WERI-Rb-1 (cell line): ENCODE measurements at regions not wholly inside any gene's neighbourhood (a gene's known extent, or its start where the extent isn't known, plus 50 kb on each side); places are given as distances from the start of the nearest gene placed in this dataset.

Source experiments
- DNase-seq: peaks from one replicate; pipeline ENCODE4 v3.0.0-alpha.2; 2020
- H3K27ac ChIP-seq: fragments of 250-450 bp; sonication (Bioruptor Pico); 2 replicates; pipeline ENCODE4 v1.5.1; 2020; ENCODE audit warnings: mild to moderate bottlenecking, moderate library complexity
- H3K27me3 ChIP-seq: fragments of 250-450 bp; sonication (Bioruptor Pico); 2 replicates; pipeline ENCODE4 v1.5.1; 2021; ENCODE audit warnings: mild to moderate bottlenecking, low read depth, moderate library complexity; ENCODE audit not compliant: insufficient read depth, severe bottlenecking
- H3K36me3 ChIP-seq: fragments of 250-450 bp; sonication (Bioruptor Pico); 2 replicates; pipeline ENCODE4 v1.5.1; 2020; ENCODE audit warnings: mild to moderate bottlenecking, moderate library complexity
- H3K4me3 ChIP-seq: 2 replicates; pipeline ENCODE4 v1.5.1; 2011; ENCODE audit warnings: low read depth, mild to moderate bottlenecking, control low read depth, low read length
- H3K9me3 ChIP-seq: fragments of 250-450 bp; sonication (Bioruptor Pico); 2 replicates; pipeline ENCODE4 v1.5.1; 2021; ENCODE audit warnings: mild to moderate bottlenecking, moderate library complexity; ENCODE audit not compliant: severe bottlenecking
- TF ChIP-seq, protein P1 (sequence below): IDR thresholded peaks from 2 replicates; pipeline ENCODE4 v1.5.1; 2011; ENCODE audit warnings: low read depth, mild to moderate bottlenecking, control low read depth, inconsistent platforms, low read length

DNA sequence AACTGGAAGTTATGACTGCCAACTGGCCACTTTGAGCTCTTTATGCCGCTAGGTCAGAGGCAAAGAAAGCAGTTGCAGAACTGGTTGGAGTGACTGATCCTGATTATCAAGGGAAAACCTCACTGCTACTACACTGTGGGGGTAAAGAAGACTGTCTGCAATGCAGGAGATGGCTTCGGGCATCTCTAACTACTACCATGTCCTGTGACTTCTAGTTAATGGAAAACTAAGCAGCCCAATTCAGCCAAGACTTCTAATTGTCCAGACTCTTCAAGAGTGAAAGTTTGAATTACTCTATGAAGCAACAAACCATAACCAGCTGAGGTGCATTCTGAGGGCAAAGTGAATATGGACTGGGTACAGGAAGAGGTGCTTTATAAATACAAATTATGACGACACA is 773.6 kb upstream of the SLC35B3 start:
- Histone ChIP-seq H3K27me3 (no peaks in the 10 kb centered on the region), H3K4me3 (no peak overlapping the region), H3K27ac (no peak overlapping the region), H3K36me3 (no peaks in the 10 kb centered on the region), H3K9me3 (no peaks in the 10 kb centered on the region)
- no peak for DNase-seq
- TF ChIP-seq, protein P1, sequence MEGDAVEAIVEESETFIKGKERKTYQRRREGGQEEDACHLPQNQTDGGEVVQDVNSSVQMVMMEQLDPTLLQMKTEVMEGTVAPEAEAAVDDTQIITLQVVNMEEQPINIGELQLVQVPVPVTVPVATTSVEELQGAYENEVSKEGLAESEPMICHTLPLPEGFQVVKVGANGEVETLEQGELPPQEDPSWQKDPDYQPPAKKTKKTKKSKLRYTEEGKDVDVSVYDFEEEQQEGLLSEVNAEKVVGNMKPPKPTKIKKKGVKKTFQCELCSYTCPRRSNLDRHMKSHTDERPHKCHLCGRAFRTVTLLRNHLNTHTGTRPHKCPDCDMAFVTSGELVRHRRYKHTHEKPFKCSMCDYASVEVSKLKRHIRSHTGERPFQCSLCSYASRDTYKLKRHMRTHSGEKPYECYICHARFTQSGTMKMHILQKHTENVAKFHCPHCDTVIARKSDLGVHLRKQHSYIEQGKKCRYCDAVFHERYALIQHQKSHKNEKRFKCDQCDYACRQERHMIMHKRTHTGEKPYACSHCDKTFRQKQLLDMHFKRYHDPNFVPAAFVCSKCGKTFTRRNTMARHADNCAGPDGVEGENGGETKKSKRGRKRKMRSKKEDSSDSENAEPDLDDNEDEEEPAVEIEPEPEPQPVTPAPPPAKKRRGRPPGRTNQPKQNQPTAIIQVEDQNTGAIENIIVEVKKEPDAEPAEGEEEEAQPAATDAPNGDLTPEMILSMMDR, result no peak

DNA sequence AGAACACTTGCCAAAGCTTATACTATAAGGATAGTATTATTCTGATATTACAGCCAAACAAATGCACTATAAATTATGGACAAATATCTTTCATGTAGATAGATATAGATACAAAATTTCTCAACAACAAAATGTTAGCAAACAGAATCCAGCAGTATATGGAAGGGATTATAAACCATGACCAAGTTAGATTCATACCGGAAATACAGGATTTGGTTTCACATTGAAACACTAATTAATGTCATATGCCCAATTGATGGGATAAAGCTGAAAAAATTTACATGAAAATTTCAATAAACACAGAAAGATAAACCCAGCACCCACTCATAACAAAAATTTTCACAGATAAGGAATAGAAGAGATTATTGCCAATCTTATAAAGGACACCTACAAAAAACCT is 770.3 kb upstream of the SLC35B3 start:
- no peak overlapping the region for H3K27ac ChIP-seq
- no peak overlapping the region for H3K4me3 ChIP-seq
- no peaks in the 10 kb centered on the region for H3K27me3 ChIP-seq
- no peak for DNase-seq
- TF ChIP-seq, protein P1, result no peak
- no peaks in the 10 kb centered on the region for H3K36me3 ChIP-seq
- H3K9me3 ChIP-seq, result no peaks in the 10 kb centered on the region

DNA sequence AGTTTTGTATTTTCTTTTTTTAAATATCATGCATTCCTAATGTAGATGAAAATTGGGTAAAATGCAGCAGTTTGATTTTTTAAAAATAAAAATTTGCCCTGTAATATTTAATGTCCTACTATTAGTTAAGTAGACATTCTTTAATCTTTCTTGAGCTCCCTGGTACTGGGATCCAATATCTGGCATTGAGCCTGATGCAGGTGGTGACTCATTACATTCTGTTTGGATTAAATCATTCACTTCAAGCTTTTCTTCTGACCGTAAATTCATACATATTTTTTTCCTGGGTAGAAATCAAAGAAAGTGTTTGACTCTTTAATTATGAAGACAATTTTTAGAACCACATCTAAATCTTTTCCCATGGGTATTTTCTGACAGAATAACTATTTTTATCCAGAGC is 768.8 kb upstream of the SLC35B3 start:
- H3K36me3 ChIP-seq, result no peaks in the 10 kb centered on the region
- H3K4me3 ChIP-seq, result no peak overlapping the region
- no peaks in the 10 kb centered on the region for H3K27me3 ChIP-seq
- no peaks in the 10 kb centered on the region for H3K9me3 ChIP-seq
- TF ChIP-seq, protein P1, result no peak
- H3K27ac ChIP-seq, result no peak overlapping the region
- no peak for DNase-seq

DNA sequence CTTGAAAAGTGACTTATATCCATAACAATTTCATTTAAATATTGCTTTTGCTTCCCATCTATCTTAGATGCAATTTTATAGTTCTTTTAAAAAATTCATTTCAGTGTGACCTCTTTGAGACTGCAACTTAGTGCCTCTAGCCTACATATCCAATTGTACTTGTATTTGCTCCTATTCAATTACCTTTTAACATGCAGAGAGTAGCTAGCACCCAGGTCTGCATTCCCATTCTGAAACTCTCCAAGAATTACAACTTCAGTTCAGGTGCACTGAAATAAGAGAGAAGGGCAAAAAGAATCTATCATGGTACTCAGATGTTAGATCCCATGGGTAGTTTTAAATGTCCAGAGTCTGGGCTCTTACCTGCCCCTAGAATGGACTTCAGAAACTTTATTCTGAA is 765.4 kb upstream of the SLC35B3 start:
- H3K9me3 ChIP-seq, result no peaks in the 10 kb centered on the region
- H3K36me3 ChIP-seq, result no peaks in the 10 kb centered on the region
- DNase-seq, result no peak
- H3K27me3 ChIP-seq, result no peaks in the 10 kb centered on the region
- no peak overlapping the region for H3K27ac ChIP-seq
- TF ChIP-seq, protein P1, result no peak
- H3K4me3 ChIP-seq, result no peak overlapping the region

DNA sequence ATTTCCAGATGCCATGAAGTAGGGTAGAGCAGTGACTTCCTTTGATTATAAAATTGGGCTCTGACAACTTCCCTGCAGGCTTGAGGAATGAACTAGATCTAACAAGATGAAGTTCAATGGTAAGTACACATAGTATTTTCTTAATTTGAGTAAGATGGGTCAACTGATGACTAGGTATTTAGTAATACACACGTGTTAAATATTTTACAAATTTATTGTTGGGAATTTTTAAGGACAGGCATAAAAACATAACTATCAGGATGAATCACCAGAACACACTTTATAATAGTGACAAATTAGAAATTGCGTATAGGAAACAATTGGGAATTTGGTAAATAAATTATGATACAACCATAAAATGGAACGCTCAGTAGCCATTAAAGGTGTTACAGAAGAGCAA is 762.4 kb upstream of the SLC35B3 start:
- Histone ChIP-seq H3K4me3 (no peak overlapping the region), H3K36me3 (no peaks in the 10 kb centered on the region), H3K9me3 (no peaks in the 10 kb centered on the region), H3K27me3 (no peaks in the 10 kb centered on the region), H3K27ac (no peak overlapping the region)
- TF ChIP-seq, protein P1, result no peak
- no peak for DNase-seq

DNA sequence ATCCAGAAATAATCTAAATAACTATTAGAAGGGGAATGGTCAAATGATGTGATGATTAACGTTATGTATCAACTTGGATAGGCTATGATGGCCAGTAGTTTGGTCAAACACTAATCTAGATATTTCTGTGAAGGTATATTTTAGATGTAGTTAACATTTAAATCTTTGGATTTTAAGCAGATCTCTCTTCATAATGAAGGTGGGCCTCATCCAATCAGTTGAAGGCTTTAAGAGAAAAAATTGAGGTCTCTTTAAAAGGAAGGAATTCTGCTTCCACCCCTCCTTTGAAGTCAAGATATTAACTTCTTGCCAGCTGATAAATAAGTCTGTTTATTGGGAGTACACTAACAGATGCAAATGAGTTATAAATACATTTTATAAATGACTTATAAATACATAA is 760.0 kb upstream of the SLC35B3 start:
- Histone ChIP-seq H3K36me3 (no peaks in the 10 kb centered on the region), H3K9me3 (no peaks in the 10 kb centered on the region), H3K4me3 (no peak overlapping the region), H3K27ac (no peak overlapping the region), H3K27me3 (no peaks in the 10 kb centered on the region)
- no peak for DNase-seq
- TF ChIP-seq, protein P1, result no peak
